Choroid plexus epithelial cell (primary cell): ENCODE measurements at regions not wholly inside any gene's neighbourhood (a gene's known extent, or its start where the extent isn't known, plus 50 kb on each side); places are given as distances from the start of the nearest gene placed in this dataset.

ENCODE experiments used
- DNase-seq: peaks from one replicate; pipeline ENCODE4 v3.0.0-alpha.2; 2010; ENCODE audit warnings: low read depth
- H3K4me3 ChIP-seq: 2 replicates; pipeline ENCODE4 v1.5.1; 2011; ENCODE audit warnings: low read depth, mild to moderate bottlenecking, control low read depth, low read length, moderate library complexity
- TF ChIP-seq, protein P1 (sequence below): conservative IDR thresholded peaks from 2 replicates; pipeline ENCODE4 v1.5.1; 2011; ENCODE audit warnings: low read depth, mild to moderate bottlenecking, control low read depth, inconsistent platforms, low read length, moderate library complexity

DNA sequence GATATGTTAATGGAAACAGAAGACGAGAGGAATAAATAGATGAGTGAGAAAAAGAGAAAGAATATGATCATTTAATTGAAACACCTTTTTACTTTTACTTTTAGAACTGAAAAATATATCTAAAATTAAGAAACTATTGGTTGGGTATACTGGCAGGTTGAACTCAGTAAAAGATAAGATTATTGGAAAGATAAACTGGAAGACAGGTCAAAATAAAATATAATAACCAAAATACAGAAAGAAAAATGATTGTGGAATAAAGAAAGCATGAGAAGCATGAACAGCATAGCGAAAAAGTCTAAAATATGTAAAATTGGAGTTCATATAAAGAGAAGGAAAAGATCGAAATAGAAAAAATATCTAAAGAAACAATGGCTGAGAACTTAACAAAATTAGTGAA is 242.2 kb upstream of the MIR17HG start:
- DNase-seq, result no peak
- TF ChIP-seq, protein P1, sequence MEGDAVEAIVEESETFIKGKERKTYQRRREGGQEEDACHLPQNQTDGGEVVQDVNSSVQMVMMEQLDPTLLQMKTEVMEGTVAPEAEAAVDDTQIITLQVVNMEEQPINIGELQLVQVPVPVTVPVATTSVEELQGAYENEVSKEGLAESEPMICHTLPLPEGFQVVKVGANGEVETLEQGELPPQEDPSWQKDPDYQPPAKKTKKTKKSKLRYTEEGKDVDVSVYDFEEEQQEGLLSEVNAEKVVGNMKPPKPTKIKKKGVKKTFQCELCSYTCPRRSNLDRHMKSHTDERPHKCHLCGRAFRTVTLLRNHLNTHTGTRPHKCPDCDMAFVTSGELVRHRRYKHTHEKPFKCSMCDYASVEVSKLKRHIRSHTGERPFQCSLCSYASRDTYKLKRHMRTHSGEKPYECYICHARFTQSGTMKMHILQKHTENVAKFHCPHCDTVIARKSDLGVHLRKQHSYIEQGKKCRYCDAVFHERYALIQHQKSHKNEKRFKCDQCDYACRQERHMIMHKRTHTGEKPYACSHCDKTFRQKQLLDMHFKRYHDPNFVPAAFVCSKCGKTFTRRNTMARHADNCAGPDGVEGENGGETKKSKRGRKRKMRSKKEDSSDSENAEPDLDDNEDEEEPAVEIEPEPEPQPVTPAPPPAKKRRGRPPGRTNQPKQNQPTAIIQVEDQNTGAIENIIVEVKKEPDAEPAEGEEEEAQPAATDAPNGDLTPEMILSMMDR, result no peak
- no peak overlapping the region for H3K4me3 ChIP-seq

DNA sequence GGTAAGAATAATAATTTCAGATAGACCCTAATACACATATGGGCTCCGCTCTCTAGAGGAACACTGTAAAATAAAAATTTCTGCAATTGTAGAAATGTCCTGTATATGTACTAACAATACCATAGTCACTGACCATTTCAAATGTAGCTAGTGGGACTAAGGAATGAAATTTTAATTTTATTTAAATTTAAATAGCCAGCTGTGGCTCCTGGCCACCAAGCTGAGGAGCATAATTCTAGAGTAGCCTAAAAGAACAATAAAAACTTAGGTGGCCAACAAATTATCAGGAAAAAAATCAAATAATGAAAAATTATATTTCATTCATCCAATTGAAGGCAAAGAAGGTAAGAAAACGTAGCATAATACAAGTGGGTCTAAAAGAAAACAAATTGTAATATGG is 240.9 kb upstream of the MIR17HG start:
- DNase-seq, result no peak
- TF ChIP-seq, protein P1, result no peak
- H3K4me3 ChIP-seq, result no peak overlapping the region

DNA sequence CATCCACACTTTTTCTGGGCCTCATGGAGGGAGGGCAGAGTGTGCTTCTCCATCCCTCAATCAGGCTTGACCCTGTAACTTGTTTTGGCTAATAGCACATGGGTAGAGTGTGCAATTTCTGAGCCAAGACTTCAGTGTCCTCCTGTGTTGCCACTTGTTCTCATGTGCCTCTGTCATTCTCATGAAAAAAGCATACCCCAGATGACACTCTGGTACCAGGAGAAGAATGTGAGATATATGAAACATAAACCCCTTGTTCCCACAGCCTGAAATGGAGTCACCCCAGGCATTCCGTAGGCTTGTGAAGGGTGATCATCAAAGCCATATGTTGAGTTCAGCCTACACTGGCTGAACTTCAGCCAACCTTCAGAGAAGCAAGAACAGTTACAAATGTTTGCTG is 239.2 kb upstream of the MIR17HG start:
- no peak for DNase-seq
- H3K4me3 ChIP-seq, result no peak overlapping the region
- TF ChIP-seq, protein P1, result no peak

DNA sequence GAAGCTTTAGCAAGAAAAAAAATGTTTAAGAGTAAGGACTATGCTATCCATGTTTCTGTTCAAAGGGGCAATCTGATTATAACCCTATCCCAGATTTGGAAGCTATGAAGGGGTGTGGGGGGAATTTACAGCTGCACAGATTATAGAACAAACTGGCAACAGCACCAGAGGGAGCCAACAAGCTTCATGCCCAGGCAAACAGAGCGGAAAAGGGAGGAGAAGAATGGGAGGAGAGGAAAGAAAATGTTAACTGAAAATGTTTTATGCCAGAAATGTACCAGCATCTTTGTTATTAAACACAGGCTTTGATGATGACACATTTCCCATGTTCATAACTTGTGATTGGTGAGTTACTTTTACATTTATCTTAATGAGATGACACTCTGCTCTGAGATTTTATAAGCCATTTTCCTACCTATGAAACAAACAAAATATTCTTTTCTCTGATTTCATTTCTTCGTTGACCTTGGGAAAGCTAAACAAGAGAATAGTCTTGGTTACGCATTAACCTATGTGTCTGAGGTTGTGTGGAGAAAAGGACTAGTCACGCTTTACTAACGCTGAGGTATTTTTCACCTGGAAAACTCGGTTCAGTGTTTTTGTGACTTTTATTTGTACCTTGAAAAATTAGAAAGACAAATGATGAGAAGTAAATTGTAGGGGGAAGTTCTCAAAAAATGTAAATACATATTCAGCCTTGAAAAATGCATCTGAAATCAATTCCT is 235.8 kb upstream of the MIR17HG start:
- no peak for DNase-seq
- TF ChIP-seq, protein P1, result no peak
- H3K4me3 ChIP-seq, result no peak overlapping the region

DNA sequence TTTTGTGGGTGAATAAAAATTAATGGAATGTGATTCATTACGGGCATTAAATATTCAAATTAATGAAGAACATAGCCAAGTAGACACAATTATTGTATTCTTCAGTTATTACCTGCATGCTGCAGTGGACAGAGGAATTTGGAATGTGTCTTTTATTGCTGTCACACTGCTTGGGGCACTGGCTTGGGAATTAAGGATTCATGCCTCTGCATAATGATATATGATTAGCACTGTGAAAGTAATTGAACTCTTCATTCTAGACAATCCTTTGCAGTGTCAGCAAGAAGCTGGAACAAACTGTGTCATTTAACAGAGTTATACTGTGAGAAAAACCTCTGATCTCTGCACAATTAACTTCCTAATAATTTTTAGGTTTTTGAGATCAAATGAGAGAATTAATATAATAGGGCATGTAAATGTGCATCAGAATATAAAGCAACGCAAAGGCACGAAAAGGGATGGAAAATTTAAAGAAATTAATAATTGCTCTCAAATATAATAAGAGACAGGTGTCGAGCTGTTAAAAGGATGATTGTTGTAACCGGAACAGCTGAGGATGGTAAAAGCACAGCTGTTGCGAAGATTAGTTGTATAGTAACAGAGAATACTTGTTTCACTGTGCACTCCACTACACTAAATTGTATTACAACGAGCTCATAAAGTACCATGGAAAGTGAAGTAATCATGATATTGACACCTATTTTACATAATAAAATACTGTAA is 235.1 kb upstream of the MIR17HG start:
- no peak overlapping the region for H3K4me3 ChIP-seq
- DNase-seq, result no peak
- TF ChIP-seq, protein P1, result no peak

DNA sequence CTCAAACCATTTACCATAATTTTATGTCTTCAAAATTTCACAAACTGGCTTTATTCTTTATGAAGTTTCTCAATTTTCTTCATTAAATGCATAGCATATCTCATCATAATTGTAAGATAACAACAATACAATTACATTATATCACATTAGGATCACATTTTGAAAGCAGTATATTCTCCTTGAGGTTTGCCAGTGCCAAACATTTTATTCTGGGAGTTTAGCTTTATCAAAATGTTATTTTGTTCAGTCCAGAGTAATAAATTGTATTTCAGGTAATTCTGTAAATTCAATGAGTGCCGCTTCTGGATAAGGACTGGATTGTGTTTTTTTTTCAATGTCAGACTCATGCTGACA is 234.6 kb upstream of the MIR17HG start:
- TF ChIP-seq, protein P1, result no peak
- DNase-seq, result no peak
- no peak overlapping the region for H3K4me3 ChIP-seq

DNA sequence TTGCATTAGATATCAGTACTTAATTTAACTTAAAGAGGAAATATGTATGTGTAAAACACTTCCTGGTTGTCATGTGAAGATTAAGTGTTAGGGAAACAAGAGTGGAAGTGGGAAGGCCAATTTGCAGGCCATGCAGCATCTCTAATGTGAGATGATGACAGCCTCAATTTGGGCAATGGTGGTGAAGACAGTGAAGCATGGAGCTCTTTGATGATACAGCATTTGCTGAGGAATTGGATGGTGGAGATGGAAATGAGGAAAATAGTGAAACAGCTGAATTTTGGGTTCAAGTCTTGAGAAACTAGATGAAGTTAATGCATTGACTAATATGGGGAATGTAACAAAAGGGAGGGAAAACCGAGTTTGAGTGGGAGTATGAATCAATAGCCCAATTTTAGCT is 231.7 kb upstream of the MIR17HG start:
- no peak for DNase-seq
- H3K4me3 ChIP-seq, result no peak overlapping the region
- TF ChIP-seq, protein P1, result no peak
